HG02798 (cell line): ENCODE measurements at regions not wholly inside any gene's neighbourhood (a gene's known extent, or its start where the extent isn't known, plus 50 kb on each side); places are given as distances from the start of the nearest gene placed in this dataset.
"Not testable (repeated sequence)": the region's sequence is repeated elsewhere in the genome, so short reads cannot be mapped to it uniquely, and the experiment has no call there.

Experiments
- ATAC-seq: cut with Tn5 transposase; IDR thresholded peaks from one replicate; pipeline ENCODE4 v1.9.1; 2021; ENCODE audit warnings: mild to moderate bottlenecking; ENCODE audit not compliant: unreplicated experiment, poor library complexity

GRCh38 chr3:124132813-124133212, 140.9 kb upstream of the ROPN1 start:
- ATAC-seq: no peak

- no peak for ATAC-seq
Measured at GRCh38 chr3:124133366-124133940, 141.5 kb upstream of the ROPN1 start.

- ATAC-seq: no peak
Measured at GRCh38 chr3:124137216-124137615, 145.3 kb upstream of the ROPN1 start.

- ATAC-seq: no peak
Measured at GRCh38 chr3:124138148-124138547, 146.2 kb upstream of the ROPN1 start.

GRCh38 chr3:124140746-124141145, 148.8 kb upstream of the ROPN1 start:
- ATAC-seq: no peak

GRCh38 chr3:124142389-124142970, 150.6 kb upstream of the ROPN1 start:
- no peak for ATAC-seq

- no peak for ATAC-seq
Measured at GRCh38 chr3:124143047-124143446, 151.1 kb upstream of the ROPN1 start.

GRCh38 chr3:124144035-124144814, 152.3 kb upstream of the ROPN1 start:
- no peak for ATAC-seq

GRCh38 chr3:124147429-124147828, 155.5 kb upstream of the ROPN1 start:
- no peak for ATAC-seq

- ATAC-seq: no peak
Measured at GRCh38 chr3:124147946-124148345, 156.0 kb upstream of the ROPN1 start.

- no peak for ATAC-seq
Measured at GRCh38 chr3:124149081-124149480, 157.2 kb upstream of the ROPN1 start.

GRCh38 chr3:124149771-124150170, 157.8 kb upstream of the ROPN1 start:
- no peak for ATAC-seq

GRCh38 chr3:124152891-124153290, 161.0 kb upstream of the ROPN1 start:
- not testable (repeated sequence) for ATAC-seq

- ATAC-seq: no peak
Measured at GRCh38 chr3:124156866-124157712, 165.2 kb upstream of the ROPN1 start.

GRCh38 chr3:124157748-124158147, 165.8 kb upstream of the ROPN1 start:
- no peak for ATAC-seq

- ATAC-seq: no peak
Measured at GRCh38 chr3:124158168-124158881, 166.4 kb upstream of the ROPN1 start.

- ATAC-seq: no peak
Measured at GRCh38 chr3:124161448-124161847, 169.5 kb upstream of the ROPN1 start.

GRCh38 chr3:124163689-124164088, 171.8 kb upstream of the ROPN1 start:
- ATAC-seq: no peak

- ATAC-seq: no peak
Measured at GRCh38 chr3:124168271-124168670, 176.3 kb upstream of the ROPN1 start.

- ATAC-seq: no peak
Measured at GRCh38 chr3:124172283-124172682, 180.4 kb upstream of the ROPN1 start.
